ENCODE measurements at regions not wholly inside any gene's neighbourhood (a gene's known extent, or its start where the extent isn't known, plus 50 kb on each side); places are given as distances from the start of the nearest gene placed in this dataset.

DNA sequence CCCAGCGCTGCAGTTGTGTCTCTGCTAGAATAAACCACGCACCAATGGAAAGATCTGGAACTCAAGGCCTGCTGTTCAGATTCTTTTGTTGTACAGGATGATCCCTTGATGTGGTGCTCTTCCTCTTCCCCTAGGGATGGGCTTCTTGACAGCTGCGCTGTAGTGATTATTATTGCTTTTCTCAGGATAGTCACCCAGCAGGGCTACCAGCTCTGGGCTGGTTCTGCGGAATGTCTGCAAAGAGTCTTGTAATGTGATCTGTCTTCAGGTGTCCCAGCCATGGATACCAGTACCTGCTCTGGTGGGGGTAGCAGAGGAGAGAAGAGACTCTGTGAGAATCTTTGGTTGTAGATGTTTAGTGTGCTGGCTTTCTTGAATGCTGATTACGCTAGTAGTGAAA is 974.2 kb downstream of the NSUN3 start:
- TF ChIP-seq ZNF768 (tag by site-specific recombination; IDR thresholded peaks at IDR 0.05): no peak
- no peak for TF ChIP-seq IKZF3 (tag by site-specific recombination; IDR thresholded peaks at IDR 0.05)
- no peak for TF ChIP-seq ZNF510 (tag by site-specific recombination; IDR thresholded peaks at IDR 0.05; ENCODE audit: insufficient replicate concordance)
- TF ChIP-seq, protein P1, sequence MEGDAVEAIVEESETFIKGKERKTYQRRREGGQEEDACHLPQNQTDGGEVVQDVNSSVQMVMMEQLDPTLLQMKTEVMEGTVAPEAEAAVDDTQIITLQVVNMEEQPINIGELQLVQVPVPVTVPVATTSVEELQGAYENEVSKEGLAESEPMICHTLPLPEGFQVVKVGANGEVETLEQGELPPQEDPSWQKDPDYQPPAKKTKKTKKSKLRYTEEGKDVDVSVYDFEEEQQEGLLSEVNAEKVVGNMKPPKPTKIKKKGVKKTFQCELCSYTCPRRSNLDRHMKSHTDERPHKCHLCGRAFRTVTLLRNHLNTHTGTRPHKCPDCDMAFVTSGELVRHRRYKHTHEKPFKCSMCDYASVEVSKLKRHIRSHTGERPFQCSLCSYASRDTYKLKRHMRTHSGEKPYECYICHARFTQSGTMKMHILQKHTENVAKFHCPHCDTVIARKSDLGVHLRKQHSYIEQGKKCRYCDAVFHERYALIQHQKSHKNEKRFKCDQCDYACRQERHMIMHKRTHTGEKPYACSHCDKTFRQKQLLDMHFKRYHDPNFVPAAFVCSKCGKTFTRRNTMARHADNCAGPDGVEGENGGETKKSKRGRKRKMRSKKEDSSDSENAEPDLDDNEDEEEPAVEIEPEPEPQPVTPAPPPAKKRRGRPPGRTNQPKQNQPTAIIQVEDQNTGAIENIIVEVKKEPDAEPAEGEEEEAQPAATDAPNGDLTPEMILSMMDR (tag by site-specific recombination; IDR thresholded peaks at IDR 0.05): no peak
- TF ChIP-seq ZNF292 (tag by site-specific recombination; IDR thresholded peaks at IDR 0.05; ENCODE audit: borderline replicate concordance, low read depth): no peak
- no peak for TF ChIP-seq ZBTB49 (tag by site-specific recombination; IDR thresholded peaks at IDR 0.05; ENCODE audit: low read depth)
- TF ChIP-seq, protein P2, sequence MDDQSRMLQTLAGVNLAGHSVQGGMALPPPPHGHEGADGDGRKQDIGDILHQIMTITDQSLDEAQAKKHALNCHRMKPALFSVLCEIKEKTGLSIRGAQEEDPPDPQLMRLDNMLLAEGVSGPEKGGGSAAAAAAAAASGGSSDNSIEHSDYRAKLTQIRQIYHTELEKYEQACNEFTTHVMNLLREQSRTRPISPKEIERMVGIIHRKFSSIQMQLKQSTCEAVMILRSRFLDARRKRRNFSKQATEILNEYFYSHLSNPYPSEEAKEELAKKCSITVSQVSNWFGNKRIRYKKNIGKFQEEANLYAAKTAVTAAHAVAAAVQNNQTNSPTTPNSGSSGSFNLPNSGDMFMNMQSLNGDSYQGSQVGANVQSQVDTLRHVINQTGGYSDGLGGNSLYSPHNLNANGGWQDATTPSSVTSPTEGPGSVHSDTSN (CRISPR knock-in tag; IDR thresholded peaks at IDR 0.05): no peak
- no peak for TF ChIP-seq ZBTB8A (tag by site-specific recombination; IDR thresholded peaks at IDR 0.05)
- no peak for TF ChIP-seq YY1 (tag by site-specific recombination; IDR thresholded peaks at IDR 0.05)
- TF ChIP-seq, protein P3, sequence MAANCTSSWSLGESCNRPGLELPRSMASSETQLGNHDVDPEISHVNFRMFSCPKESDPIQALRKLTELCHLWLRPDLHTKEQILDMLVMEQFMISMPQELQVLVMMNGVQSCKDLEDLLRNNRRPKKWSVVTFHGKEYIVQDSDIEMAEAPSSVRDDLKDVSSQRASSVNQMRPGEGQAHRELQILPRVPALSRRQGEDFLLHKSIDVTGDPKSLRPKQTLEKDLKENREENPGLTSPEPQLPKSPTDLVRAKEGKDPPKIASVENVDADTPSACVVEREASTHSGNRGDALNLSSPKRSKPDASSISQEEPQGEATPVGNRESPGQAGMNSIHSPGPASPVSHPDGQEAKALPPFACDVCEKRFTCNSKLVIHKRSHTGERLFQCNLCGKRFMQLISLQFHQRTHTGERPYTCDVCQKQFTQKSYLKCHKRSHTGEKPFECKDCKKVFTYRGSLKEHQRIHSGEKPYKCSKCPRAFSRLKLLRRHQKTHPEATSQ (tag by site-specific recombination; IDR thresholded peaks at IDR 0.05): no peak
- no peak for TF ChIP-seq ZNF350 (tag by site-specific recombination; IDR thresholded peaks at IDR 0.05)

Measured in HEK293 (cell line).